ENCODE measurements at regions not wholly inside any gene's neighbourhood (a gene's known extent, or its start where the extent isn't known, plus 50 kb on each side); places are given as distances from the start of the nearest gene placed in this dataset.

GRCh38 chr11:112380464-112380863 lies 119.8 kb upstream of the PLET1 start:
- no TSS peak for BruUV-seq (replicated peaks)
- H3K36me3 ChIP-seq (ENCODE audit: control insufficient read depth, insufficient read depth, low read length) = no peaks in the 10 kb centered on the region
- in situ Hi-C loops (cut with HindIII; ENCODE audit: low pct_unique_long_range_greater_than_20kb, low sequenced_read_pairs) (no loop called here), intact Hi-C loops (cut with micrococcal nuclease; ENCODE audit: unreplicated experiment) (no loop called here)
- no peak for DNase-seq (ENCODE audit: low read depth, low spot score)
- ChIA-PET CTCF (no interaction called here), POLR2A (no interaction called here)
- no peak overlapping the region for H3K4me3 ChIP-seq (ENCODE audit: low read depth in 2 of 2, low read length in 2 of 2)
- H3K27ac ChIP-seq (ENCODE audit: low read length) = no peak overlapping the region
- TF ChIP-seq POLR2AphosphoS5 (IDR thresholded peaks at IDR 0.05; ENCODE audit: low read depth, low read length) = no peak
- TF ChIP-seq, protein P1, sequence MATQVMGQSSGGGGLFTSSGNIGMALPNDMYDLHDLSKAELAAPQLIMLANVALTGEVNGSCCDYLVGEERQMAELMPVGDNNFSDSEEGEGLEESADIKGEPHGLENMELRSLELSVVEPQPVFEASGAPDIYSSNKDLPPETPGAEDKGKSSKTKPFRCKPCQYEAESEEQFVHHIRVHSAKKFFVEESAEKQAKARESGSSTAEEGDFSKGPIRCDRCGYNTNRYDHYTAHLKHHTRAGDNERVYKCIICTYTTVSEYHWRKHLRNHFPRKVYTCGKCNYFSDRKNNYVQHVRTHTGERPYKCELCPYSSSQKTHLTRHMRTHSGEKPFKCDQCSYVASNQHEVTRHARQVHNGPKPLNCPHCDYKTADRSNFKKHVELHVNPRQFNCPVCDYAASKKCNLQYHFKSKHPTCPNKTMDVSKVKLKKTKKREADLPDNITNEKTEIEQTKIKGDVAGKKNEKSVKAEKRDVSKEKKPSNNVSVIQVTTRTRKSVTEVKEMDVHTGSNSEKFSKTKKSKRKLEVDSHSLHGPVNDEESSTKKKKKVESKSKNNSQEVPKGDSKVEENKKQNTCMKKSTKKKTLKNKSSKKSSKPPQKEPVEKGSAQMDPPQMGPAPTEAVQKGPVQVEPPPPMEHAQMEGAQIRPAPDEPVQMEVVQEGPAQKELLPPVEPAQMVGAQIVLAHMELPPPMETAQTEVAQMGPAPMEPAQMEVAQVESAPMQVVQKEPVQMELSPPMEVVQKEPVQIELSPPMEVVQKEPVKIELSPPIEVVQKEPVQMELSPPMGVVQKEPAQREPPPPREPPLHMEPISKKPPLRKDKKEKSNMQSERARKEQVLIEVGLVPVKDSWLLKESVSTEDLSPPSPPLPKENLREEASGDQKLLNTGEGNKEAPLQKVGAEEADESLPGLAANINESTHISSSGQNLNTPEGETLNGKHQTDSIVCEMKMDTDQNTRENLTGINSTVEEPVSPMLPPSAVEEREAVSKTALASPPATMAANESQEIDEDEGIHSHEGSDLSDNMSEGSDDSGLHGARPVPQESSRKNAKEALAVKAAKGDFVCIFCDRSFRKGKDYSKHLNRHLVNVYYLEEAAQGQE (IDR thresholded peaks at IDR 0.05; ENCODE audit: insufficient read depth in 1 of 2, low read depth in 2 of 2, low read length in 1 of 2) = no peak
- TF ChIP-seq SIN3A (IDR thresholded peaks at IDR 0.05; ENCODE audit: borderline replicate concordance, insufficient read depth, low read depth, low read length) = no peak
- TF ChIP-seq TCF7L2 (IDR thresholded peaks at IDR 0.05; ENCODE audit: low read depth, low read length) = no peak
- no peak for TF ChIP-seq CTCF (IDR thresholded peaks at IDR 0.05)
- ATAC-seq = no peak
- no peaks in the 10 kb centered on the region for H3K9me3 ChIP-seq (ENCODE audit: control insufficient read depth, insufficient read depth, low read depth, low read length)
- H3K4me1 ChIP-seq (ENCODE audit: control insufficient read depth, insufficient read depth, low read length) = no peaks in the 10 kb centered on the region
- peaks cover 10% of the 10 kb centered on the region for H3K27me3 ChIP-seq (ENCODE audit: control insufficient read depth, insufficient read depth, low read length)

DNA sequence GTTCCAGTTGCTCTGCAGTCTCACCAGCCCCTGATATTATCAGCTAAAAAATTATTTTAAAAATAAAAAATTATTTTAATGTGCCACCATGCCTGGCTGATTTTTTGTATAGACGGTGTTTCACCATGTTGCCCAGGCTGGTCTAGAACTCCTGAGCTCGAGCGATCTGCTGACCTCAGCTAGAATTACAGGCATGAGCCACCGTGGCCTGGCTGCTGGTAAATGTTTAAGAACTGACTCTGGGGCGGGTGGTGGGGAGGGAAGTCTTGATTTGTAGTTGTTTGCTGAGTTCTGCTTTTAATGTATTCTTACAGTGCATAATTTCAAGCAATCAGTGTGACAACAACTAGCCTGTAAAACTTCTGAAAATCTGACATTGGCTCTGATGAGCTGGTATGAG lies 120.9 kb upstream of the PLET1 start:
- peaks cover 8% of the 10 kb centered on the region for H3K27me3 ChIP-seq (ENCODE audit: control insufficient read depth, insufficient read depth, low read length)
- no peak overlapping the region for H3K4me3 ChIP-seq (ENCODE audit: low read depth in 2 of 2, low read length in 2 of 2)
- H3K27ac ChIP-seq (ENCODE audit: low read length) = no peak overlapping the region
- ATAC-seq (no peak), DNase-seq (ENCODE audit: low read depth, low spot score) (no peak)
- H3K9me3 ChIP-seq (ENCODE audit: control insufficient read depth, insufficient read depth, low read depth, low read length) = no peaks in the 10 kb centered on the region
- intact Hi-C loops (cut with micrococcal nuclease; ENCODE audit: unreplicated experiment) (no loop called here), in situ Hi-C loops (cut with HindIII; ENCODE audit: low pct_unique_long_range_greater_than_20kb, low sequenced_read_pairs) (no loop called here)
- no peaks in the 10 kb centered on the region for H3K4me1 ChIP-seq (ENCODE audit: control insufficient read depth, insufficient read depth, low read length)
- no peaks in the 10 kb centered on the region for H3K36me3 ChIP-seq (ENCODE audit: control insufficient read depth, insufficient read depth, low read length)
- BruUV-seq (replicated peaks) = no TSS peak
- CTCF ChIA-PET = no interaction called here
- TF ChIP-seq SIN3A (IDR thresholded peaks at IDR 0.05; ENCODE audit: borderline replicate concordance, insufficient read depth, low read depth, low read length) (no peak), POLR2AphosphoS5 (IDR thresholded peaks at IDR 0.05; ENCODE audit: low read depth, low read length) (no peak), TCF7L2 (IDR thresholded peaks at IDR 0.05; ENCODE audit: low read depth, low read length) (no peak), CTCF (IDR thresholded peaks at IDR 0.05) (no peak)
- TF ChIP-seq, protein P1 (IDR thresholded peaks at IDR 0.05; ENCODE audit: insufficient read depth in 1 of 2, low read depth in 2 of 2, low read length in 1 of 2) = no peak
- POLR2A ChIA-PET = no interaction called here
